Mammary epithelial cell (primary cell): ENCODE measurements at regions not wholly inside any gene's neighbourhood (a gene's known extent, or its start where the extent isn't known, plus 50 kb on each side); places are given as distances from the start of the nearest gene placed in this dataset.

ENCODE experiments used
- CTCF ChIP-seq, 2 donors: IDR thresholded peaks in 1 of 2; conservative IDR thresholded peaks in 1 of 2; 2 replicates each; pipeline ENCODE4 v1.5.1; 2011 to 2012; ENCODE audit warnings: inconsistent platforms in 2 of 2, low read length in 2 of 2, mild to moderate bottlenecking in 2 of 2, control low read depth in 1 of 2, low read depth in 1 of 2; ENCODE audit not compliant: insufficient read depth in 1 of 2; ENCODE audit errors: extremely low read depth in 1 of 2
- EZH2 ChIP-seq: IDR thresholded peaks from 2 replicates; pipeline ENCODE4 v1.6.1; 2012; ENCODE audit warnings: low read length, inconsistent platforms, borderline replicate concordance

- TF ChIP-seq CTCF (conservative IDR thresholded peaks at IDR 0.05 in 1 of 2, IDR thresholded peaks at IDR 0.05 in 1 of 2; ENCODE audit: extremely low read depth in 1 of 2, insufficient read depth in 1 of 2, low read depth in 1 of 2, low read length in 2 of 2) = no peak
- no peak for TF ChIP-seq EZH2
These were observed 69.4 kb upstream of the COPS8 start for GRCh38 chr2:237016121-237016915.
